Uterus (tissue), 2 donors: ENCODE measurements at regions not wholly inside any gene's neighbourhood (a gene's known extent, or its start where the extent isn't known, plus 50 kb on each side); places are given as distances from the start of the nearest gene placed in this dataset.

Experiments
- CTCF ChIP-seq, 4 experiments: fragments of 200-600 bp in 2 of 4; fragments of 450-650 bp in 2 of 4; sonication (generic) in 2 of 4; IDR thresholded peaks; one replicate each; pipeline ENCODE4 v1.5.1; 2016 to 2019; ENCODE audit warnings: antibody characterized with exemption in 4 of 4, mild to moderate bottlenecking in 2 of 4, moderate library complexity in 1 of 4
- POLR2A ChIP-seq, 2 donors: fragments of 450-650 bp; IDR thresholded peaks; one replicate each; pipeline ENCODE4 v1.6.1; 2016; ENCODE audit warnings: antibody characterized with exemption in 2 of 2, mild to moderate bottlenecking in 1 of 2, moderate library complexity in 1 of 2

GRCh38 chr10:78953799-78954297, 114.9 kb upstream of the ZMIZ1 start:
- TF ChIP-seq POLR2A (IDR thresholded peaks at IDR 0.05) (no peak), CTCF (IDR thresholded peaks at IDR 0.05) (no peak)
